DND-41 (cell line): ENCODE measurements at regions not wholly inside any gene's neighbourhood (a gene's known extent, or its start where the extent isn't known, plus 50 kb on each side); places are given as distances from the start of the nearest gene placed in this dataset.

Experiments used
- ATAC-seq: fragments of 200-7000 bp; cut with Tn5 transposase; 3 replicates; pipeline ENCODE4 v1.9.1; 2021; ENCODE audit warnings: low read depth; ENCODE audit not compliant: insufficient read depth
- DNase-seq: peaks from one replicate; pipeline ENCODE4 v3.0.0-alpha.2; 2020
- H2AFZ ChIP-seq: 2 replicates; pipeline ENCODE4 v1.6.0; 2012; ENCODE audit warnings: low read depth, low read length
- H3K27ac ChIP-seq: 2 replicates; pipeline ENCODE4 v1.5.1; 2012; ENCODE audit warnings: low read length, inconsistent platforms
- H3K27me3 ChIP-seq: fragments of 200-600 bp; sonication (generic); 2 replicates; pipeline ENCODE4 v1.6.0; 2012; ENCODE audit warnings: low read length, mild to moderate bottlenecking, inconsistent platforms; ENCODE audit not compliant: insufficient read depth, poor library complexity
- H3K36me3 ChIP-seq: 2 replicates; pipeline ENCODE4 v1.5.1; 2012; ENCODE audit warnings: low read length, inconsistent platforms; ENCODE audit not compliant: insufficient read depth
- H3K4me1 ChIP-seq: 2 replicates; pipeline ENCODE4 v1.5.1; 2012; ENCODE audit warnings: mild to moderate bottlenecking, low read length; ENCODE audit not compliant: insufficient read depth
- H3K4me2 ChIP-seq: 2 replicates; pipeline ENCODE4 v1.6.0; 2012; ENCODE audit warnings: mild to moderate bottlenecking, moderate library complexity, low read length, inconsistent platforms; ENCODE audit not compliant: insufficient read depth
- H3K4me3 ChIP-seq, 2 experiments: fragments of 200-600 bp in 1 of 2; shearing (Covaris generic) in 1 of 2; 2 replicates each; pipeline ENCODE4 v1.5.1; 2012 to 2016; ENCODE audit warnings: inconsistent platforms in 2 of 2, low read length in 2 of 2, mild to moderate bottlenecking in 2 of 2, low read depth in 1 of 2, moderate library complexity in 1 of 2
- H3K79me2 ChIP-seq: 2 replicates; pipeline ENCODE4 v1.6.0; 2012; ENCODE audit warnings: low read length, inconsistent platforms; ENCODE audit not compliant: insufficient read depth
- H3K9ac ChIP-seq: 2 replicates; pipeline ENCODE4 v1.6.0; 2012; ENCODE audit warnings: low read depth, mild to moderate bottlenecking, inconsistent platforms, low read length, moderate library complexity
- H3K9me3 ChIP-seq: 2 replicates; pipeline ENCODE4 v1.5.1; 2012; ENCODE audit warnings: low read length, moderate library complexity, mild to moderate bottlenecking, inconsistent platforms; ENCODE audit not compliant: insufficient read depth, severe bottlenecking
- H4K20me1 ChIP-seq: 2 replicates; pipeline ENCODE4 v1.6.0; 2012; ENCODE audit warnings: low read length; ENCODE audit not compliant: insufficient read depth
- EZH2 ChIP-seq: IDR thresholded peaks from 3 replicates; pipeline ENCODE4 v1.6.1; 2012; ENCODE audit warnings: borderline replicate concordance, low read depth, mild to moderate bottlenecking, moderate library complexity, low read length, inconsistent platforms; ENCODE audit not compliant: severe bottlenecking
- TF ChIP-seq, protein P1 (sequence below): IDR thresholded peaks from 2 replicates; pipeline ENCODE4 v1.5.1; 2012; ENCODE audit warnings: borderline replicate concordance, low read length, moderate library complexity, mild to moderate bottlenecking; ENCODE audit not compliant: poor library complexity, severe bottlenecking; ENCODE audit errors: extremely low read depth

DNA sequence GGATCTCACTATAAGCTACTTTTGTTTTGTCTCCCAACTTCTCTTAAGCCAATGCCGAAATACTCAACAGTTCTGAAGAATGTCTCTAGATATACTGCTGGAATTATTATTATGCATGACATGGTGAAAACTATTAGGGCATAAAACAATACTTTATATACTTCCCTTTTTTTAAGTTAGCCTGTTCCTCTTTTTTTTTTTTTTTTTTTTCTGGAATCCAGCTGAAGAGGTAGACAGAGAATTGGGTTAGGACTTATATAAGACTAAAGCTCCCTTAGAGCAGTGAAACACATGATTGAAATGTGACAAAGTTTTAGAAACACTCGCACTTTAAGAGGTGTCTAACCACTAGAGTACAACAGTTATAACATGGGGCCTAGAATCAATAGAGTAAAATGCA lies 850.9 kb upstream of the PCDH9 start:
- ATAC-seq (no peak), DNase-seq (no peak)
- Histone ChIP-seq H3K79me2 (no peaks in the 10 kb centered on the region), H3K36me3 (no peaks in the 10 kb centered on the region), H3K27me3 (no peaks in the 10 kb centered on the region), H3K9ac (no peak overlapping the region), H3K4me3 (no peak overlapping the region), H3K4me1 (no peaks in the 10 kb centered on the region), H3K4me2 (no peak overlapping the region), H4K20me1 (no peaks in the 10 kb centered on the region), H3K27ac (no peak overlapping the region), H2AFZ (no peak overlapping the region), H3K9me3 (no peaks in the 10 kb centered on the region)
- TF ChIP-seq, protein P1, sequence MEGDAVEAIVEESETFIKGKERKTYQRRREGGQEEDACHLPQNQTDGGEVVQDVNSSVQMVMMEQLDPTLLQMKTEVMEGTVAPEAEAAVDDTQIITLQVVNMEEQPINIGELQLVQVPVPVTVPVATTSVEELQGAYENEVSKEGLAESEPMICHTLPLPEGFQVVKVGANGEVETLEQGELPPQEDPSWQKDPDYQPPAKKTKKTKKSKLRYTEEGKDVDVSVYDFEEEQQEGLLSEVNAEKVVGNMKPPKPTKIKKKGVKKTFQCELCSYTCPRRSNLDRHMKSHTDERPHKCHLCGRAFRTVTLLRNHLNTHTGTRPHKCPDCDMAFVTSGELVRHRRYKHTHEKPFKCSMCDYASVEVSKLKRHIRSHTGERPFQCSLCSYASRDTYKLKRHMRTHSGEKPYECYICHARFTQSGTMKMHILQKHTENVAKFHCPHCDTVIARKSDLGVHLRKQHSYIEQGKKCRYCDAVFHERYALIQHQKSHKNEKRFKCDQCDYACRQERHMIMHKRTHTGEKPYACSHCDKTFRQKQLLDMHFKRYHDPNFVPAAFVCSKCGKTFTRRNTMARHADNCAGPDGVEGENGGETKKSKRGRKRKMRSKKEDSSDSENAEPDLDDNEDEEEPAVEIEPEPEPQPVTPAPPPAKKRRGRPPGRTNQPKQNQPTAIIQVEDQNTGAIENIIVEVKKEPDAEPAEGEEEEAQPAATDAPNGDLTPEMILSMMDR = no peak

DNA sequence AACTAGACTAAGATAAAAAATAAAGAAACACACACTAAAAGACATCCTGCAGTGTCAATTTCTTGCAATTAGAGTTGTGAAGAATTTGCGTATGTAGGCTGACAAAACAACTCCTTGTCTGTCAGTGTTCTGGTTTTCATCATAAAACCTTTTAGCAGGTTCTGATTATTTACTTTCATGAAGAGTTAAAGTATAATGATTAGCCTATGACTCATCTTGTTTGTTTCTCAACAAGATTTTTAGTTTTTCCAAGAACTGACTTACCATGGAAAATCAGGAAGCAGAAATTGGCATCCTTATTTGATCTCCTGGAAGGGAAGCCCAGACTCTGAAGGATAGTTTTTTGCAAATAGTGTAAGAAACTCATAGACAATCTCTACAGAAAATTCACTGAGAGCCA lies 848.7 kb upstream of the PCDH9 start:
- no peak for DNase-seq
- H3K36me3 ChIP-seq = no peaks in the 10 kb centered on the region
- H3K27me3 ChIP-seq = no peaks in the 10 kb centered on the region
- H3K9me3 ChIP-seq = no peaks in the 10 kb centered on the region
- H3K9ac ChIP-seq = no peak overlapping the region
- no peak overlapping the region for H2AFZ ChIP-seq
- no peak overlapping the region for H3K4me3 ChIP-seq
- TF ChIP-seq EZH2 = no peak
- TF ChIP-seq, protein P1 = no peak
- H3K4me1 ChIP-seq = no peaks in the 10 kb centered on the region
- H4K20me1 ChIP-seq = no peaks in the 10 kb centered on the region
- no peak overlapping the region for H3K4me2 ChIP-seq
- H3K27ac ChIP-seq = no peak overlapping the region
- H3K79me2 ChIP-seq = no peaks in the 10 kb centered on the region
- ATAC-seq = no peak

DNA sequence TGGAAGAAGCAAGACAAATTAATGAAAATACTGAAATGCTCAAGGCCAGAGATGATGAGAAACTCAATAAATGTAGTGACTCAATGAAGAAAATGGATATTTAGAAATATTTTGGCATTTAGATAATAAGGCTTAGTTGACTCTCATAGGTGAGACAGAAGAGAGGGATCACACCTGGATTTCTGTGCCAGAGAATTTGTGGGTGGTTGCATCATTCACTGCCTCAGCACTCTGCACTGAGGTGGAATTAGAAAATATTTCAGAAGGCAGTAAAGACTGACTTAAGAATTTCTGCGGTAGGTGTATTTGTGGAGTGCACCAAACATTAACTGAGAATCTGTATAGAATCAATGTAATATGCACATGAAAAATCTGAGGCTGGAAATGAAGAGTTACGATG lies 848.3 kb upstream of the PCDH9 start:
- no peak for TF ChIP-seq EZH2
- Histone ChIP-seq H2AFZ (no peak overlapping the region), H3K9ac (no peak overlapping the region), H3K36me3 (no peaks in the 10 kb centered on the region), H4K20me1 (no peaks in the 10 kb centered on the region), H3K27ac (no peak overlapping the region), H3K4me1 (no peaks in the 10 kb centered on the region), H3K4me2 (no peak overlapping the region), H3K27me3 (no peaks in the 10 kb centered on the region), H3K9me3 (no peaks in the 10 kb centered on the region), H3K79me2 (no peaks in the 10 kb centered on the region), H3K4me3 (no peak overlapping the region)
- ATAC-seq (no peak), DNase-seq (no peak)

DNA sequence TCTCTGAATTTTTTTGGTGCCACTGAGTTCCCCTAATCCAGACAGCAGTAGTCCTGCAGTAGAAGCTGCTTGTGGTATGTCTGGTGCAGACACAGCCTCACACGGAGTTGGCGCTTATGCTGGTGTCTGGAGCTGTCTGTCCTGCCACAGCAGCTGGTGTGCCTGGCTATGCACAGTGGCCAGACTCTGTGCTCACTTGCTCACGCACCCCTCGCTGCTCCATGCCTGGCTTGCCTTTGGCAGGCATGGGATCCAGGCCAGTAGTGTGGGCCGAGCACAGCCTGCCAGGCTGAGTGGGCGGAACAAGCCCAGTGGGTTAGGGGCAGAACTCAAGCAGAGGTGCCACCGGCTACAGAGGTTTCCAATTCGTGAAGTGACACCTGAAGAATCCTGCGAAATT lies 845.9 kb upstream of the PCDH9 start:
- Histone ChIP-seq H3K9ac (no peak overlapping the region), H3K27me3 (no peaks in the 10 kb centered on the region), H3K27ac (no peak overlapping the region), H3K9me3 (no peaks in the 10 kb centered on the region), H3K4me1 (no peaks in the 10 kb centered on the region), H4K20me1 (no peaks in the 10 kb centered on the region), H3K36me3 (no peaks in the 10 kb centered on the region), H3K4me2 (no peak overlapping the region), H2AFZ (no peak overlapping the region), H3K79me2 (no peaks in the 10 kb centered on the region), H3K4me3 (no peak overlapping the region)
- no peak for TF ChIP-seq EZH2
- TF ChIP-seq, protein P1 = no peak
- DNase-seq = no peak
- no peak for ATAC-seq
